Epithelial cell of proximal tubule (primary cell): ENCODE measurements at regions not wholly inside any gene's neighbourhood (a gene's known extent, or its start where the extent isn't known, plus 50 kb on each side); places are given as distances from the start of the nearest gene placed in this dataset.
"Not testable (repeated sequence)": the region's sequence is repeated elsewhere in the genome, so short reads cannot be mapped to it uniquely, and the experiment has no call there.

Experiments
- DNase-seq: peaks from one replicate; pipeline ENCODE4 v3.0.0-alpha.2; 2011; ENCODE audit warnings: low read depth
- H3K4me3 ChIP-seq: 2 replicates; pipeline ENCODE4 v1.5.1; 2011; ENCODE audit warnings: low read depth, mild to moderate bottlenecking, low read length
- CTCF ChIP-seq: conservative IDR thresholded peaks from 2 replicates; pipeline ENCODE4 v1.5.1; 2012; ENCODE audit warnings: low read depth, mild to moderate bottlenecking, low read length

DNA sequence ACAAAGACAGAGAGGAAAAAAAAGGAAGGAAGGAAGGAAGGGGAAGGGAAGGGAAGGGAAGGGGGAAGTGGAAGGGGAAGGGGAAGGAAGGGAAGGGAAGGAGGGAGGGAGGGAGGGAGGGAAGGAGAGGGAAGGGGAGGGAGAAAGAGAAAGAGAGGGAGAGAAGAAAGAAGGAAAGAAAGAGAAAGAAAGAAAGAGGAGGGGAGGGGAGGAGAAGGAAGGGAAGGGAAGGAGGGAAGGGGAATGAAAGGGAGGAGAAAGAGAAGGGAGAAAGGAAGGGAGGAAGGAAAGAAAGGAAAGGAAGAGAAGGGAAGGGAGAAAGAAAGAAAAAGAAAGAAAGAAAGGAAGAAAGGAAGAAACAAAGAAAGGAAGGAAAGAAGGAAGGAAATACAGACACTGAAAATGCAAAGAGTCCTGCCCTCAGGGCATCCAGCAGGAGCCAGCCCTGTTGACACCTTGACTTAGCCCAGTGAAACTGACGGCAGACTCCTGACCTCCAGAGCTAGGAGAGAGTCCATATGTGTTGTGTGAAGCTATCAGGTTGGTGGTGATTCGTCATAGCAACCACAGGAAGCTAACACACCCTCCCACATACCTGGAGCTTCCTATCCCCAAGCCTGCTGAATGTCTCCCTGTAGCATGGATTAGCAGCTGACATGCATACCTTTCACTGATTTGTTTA, 58.7 kb upstream of the SULF2 start:
- no peak overlapping the region for H3K4me3 ChIP-seq
- DNase-seq = no peak
- no peak for TF ChIP-seq CTCF

DNA sequence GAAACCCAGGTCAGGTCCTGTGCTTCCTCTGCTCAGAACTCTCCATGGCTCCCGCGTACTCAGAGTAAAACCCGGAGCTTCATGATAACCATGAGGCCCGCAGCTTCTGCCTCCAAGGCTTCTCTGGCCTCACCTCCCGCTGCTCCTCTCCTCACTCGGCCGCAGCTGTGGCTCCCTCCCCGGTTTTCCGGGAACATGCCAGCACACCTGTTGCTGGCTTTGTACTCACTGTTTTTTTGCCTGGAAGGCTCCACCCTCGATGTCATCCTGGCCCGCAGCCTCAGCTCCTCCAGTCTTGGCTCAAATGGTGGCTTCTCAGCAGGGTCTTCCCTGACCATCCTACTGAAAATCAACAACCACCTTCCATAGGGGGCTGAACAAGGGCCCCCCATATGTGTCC, 57.7 kb upstream of the SULF2 start:
- not testable (repeated sequence) for H3K4me3 ChIP-seq, DNase-seq

DNA sequence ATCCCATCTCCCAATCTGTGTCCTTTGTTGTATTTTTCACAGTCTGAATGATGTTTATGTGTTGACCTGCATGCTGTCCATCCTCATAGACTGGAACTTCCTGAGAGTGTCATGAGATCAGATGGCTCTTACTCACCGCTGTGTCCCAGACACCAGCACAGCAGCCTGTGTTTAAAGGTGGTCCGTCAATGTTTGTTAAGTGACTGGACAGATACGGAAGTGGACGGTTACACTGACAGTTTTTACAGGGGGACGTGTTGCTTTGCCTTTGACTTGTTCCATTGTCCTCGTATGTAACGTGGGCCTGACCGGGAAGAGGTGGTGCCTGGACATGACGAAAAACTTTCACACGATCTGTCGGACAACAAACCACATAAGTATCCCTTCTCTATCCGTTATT, 56.7 kb upstream of the SULF2 start:
- not testable (repeated sequence) for DNase-seq, H3K4me3 ChIP-seq

GRCh38 chr20:47836256-47836817, 51.1 kb upstream of the SULF2 start:
- not testable (repeated sequence) for H3K4me3 ChIP-seq, DNase-seq
